Activated T-cell treated with anti-CD3 and anti-CD28 coated beads for 24 hours (primary cell): ENCODE measurements at regions not wholly inside any gene's neighbourhood (a gene's known extent, or its start where the extent isn't known, plus 50 kb on each side); places are given as distances from the start of the nearest gene placed in this dataset.
"Not testable (repeated sequence)": the region's sequence is repeated elsewhere in the genome, so short reads cannot be mapped to it uniquely, and the experiment has no call there.

ENCODE experiments used
- DNase-seq: peaks from one replicate; pipeline ENCODE4 v3.0.0-alpha.2; 2020; ENCODE audit warnings: low read depth

GRCh38 chr16:9593440-9593839, 502.0 kb downstream of the HAPSTR1 start:
- DNase-seq: no peak

GRCh38 chr16:9594047-9594446, 502.6 kb downstream of the HAPSTR1 start:
- no peak for DNase-seq

- no peak for DNase-seq
Measured at GRCh38 chr16:9594946-9595345, 503.5 kb downstream of the HAPSTR1 start.

GRCh38 chr16:9595393-9595792, 503.9 kb downstream of the HAPSTR1 start:
- no peak for DNase-seq

- no peak for DNase-seq
Measured at GRCh38 chr16:9596788-9597187, 505.3 kb downstream of the HAPSTR1 start.

- DNase-seq: no peak
Measured at GRCh38 chr16:9597967-9598730, 506.7 kb downstream of the HAPSTR1 start.

GRCh38 chr16:9598731-9599083, 507.3 kb downstream of the HAPSTR1 start:
- DNase-seq: no peak

- no peak for DNase-seq
Measured at GRCh38 chr16:9599415-9600120, 508.1 kb downstream of the HAPSTR1 start.

GRCh38 chr16:9602189-9602588, 510.7 kb downstream of the HAPSTR1 start:
- no peak for DNase-seq

- no peak for DNase-seq
Measured at GRCh38 chr16:9603316-9603715, 511.9 kb downstream of the HAPSTR1 start.

- no peak for DNase-seq
Measured at GRCh38 chr16:9607515-9608230, 516.2 kb downstream of the HAPSTR1 start.

- no peak for DNase-seq
Measured at GRCh38 chr16:9610727-9611126, 519.3 kb downstream of the HAPSTR1 start.

GRCh38 chr16:9612267-9612666, 520.8 kb downstream of the HAPSTR1 start:
- DNase-seq: no peak

GRCh38 chr16:9614389-9614788, 522.9 kb downstream of the HAPSTR1 start:
- no peak for DNase-seq

GRCh38 chr16:9622268-9622667, 530.8 kb downstream of the HAPSTR1 start:
- DNase-seq: no peak

GRCh38 chr16:9625122-9625521, 533.7 kb downstream of the HAPSTR1 start:
- no peak for DNase-seq

GRCh38 chr16:9627427-9627826, 536.0 kb downstream of the HAPSTR1 start:
- no peak for DNase-seq

GRCh38 chr16:9630119-9630518, 538.7 kb downstream of the HAPSTR1 start:
- DNase-seq: no peak

GRCh38 chr16:9630985-9631384, 539.5 kb downstream of the HAPSTR1 start:
- no peak for DNase-seq

GRCh38 chr16:9633844-9634243, 542.4 kb downstream of the HAPSTR1 start:
- no peak for DNase-seq

GRCh38 chr16:9635150-9635720, 543.8 kb downstream of the HAPSTR1 start:
- DNase-seq: not testable (repeated sequence)

- no peak for DNase-seq
Measured at GRCh38 chr16:9644258-9644657, 538.0 kb downstream of the GRIN2A start.

GRCh38 chr16:9645911-9646310, 536.3 kb downstream of the GRIN2A start:
- no peak for DNase-seq
